HG03439 (cell line): ENCODE measurements at regions not wholly inside any gene's neighbourhood (a gene's known extent, or its start where the extent isn't known, plus 50 kb on each side); places are given as distances from the start of the nearest gene placed in this dataset.
"Not testable (repeated sequence)": the region's sequence is repeated elsewhere in the genome, so short reads cannot be mapped to it uniquely, and the experiment has no call there.

Experiments used
- ATAC-seq: cut with Tn5 transposase; IDR thresholded peaks from one replicate; pipeline ENCODE4 v1.9.1; 2021; ENCODE audit warnings: mild to moderate bottlenecking, moderate library complexity; ENCODE audit not compliant: unreplicated experiment

GRCh38 chr5:163115011-163115410 is 322.4 kb upstream of the CCNG1 start:
- no peak for ATAC-seq

- ATAC-seq, result not testable (repeated sequence)
Observed at GRCh38 chr5:163116618-163117017, 320.8 kb upstream of the CCNG1 start.

GRCh38 chr5:163134061-163134460 is 303.3 kb upstream of the CCNG1 start:
- ATAC-seq, result no peak

GRCh38 chr5:163135849-163136248 is 301.5 kb upstream of the CCNG1 start:
- no peak for ATAC-seq

GRCh38 chr5:163161512-163161911 is 275.9 kb upstream of the CCNG1 start:
- ATAC-seq, result no peak

GRCh38 chr5:163162645-163163044 is 274.8 kb upstream of the CCNG1 start:
- no peak for ATAC-seq

GRCh38 chr5:163163858-163164257 is 273.5 kb upstream of the CCNG1 start:
- ATAC-seq, result no peak

GRCh38 chr5:163165277-163165676 is 272.1 kb upstream of the CCNG1 start:
- ATAC-seq, result no peak

- not testable (repeated sequence) for ATAC-seq
Observed at GRCh38 chr5:163170161-163170560, 267.2 kb upstream of the CCNG1 start.

GRCh38 chr5:163172540-163173338 is 264.7 kb upstream of the CCNG1 start:
- no peak for ATAC-seq

GRCh38 chr5:163177971-163178370 is 259.4 kb upstream of the CCNG1 start:
- no peak for ATAC-seq

GRCh38 chr5:163185315-163185714 is 252.1 kb upstream of the CCNG1 start:
- no peak for ATAC-seq

- ATAC-seq, result no peak
Observed at GRCh38 chr5:163189023-163189553, 248.3 kb upstream of the CCNG1 start.

- ATAC-seq, result no peak
Observed at GRCh38 chr5:163190283-163190682, 247.1 kb upstream of the CCNG1 start.

GRCh38 chr5:163190784-163191183 is 246.6 kb upstream of the CCNG1 start:
- ATAC-seq, result no peak

GRCh38 chr5:163193886-163194285 is 243.5 kb upstream of the CCNG1 start:
- no peak for ATAC-seq

- ATAC-seq, result no peak
Observed at GRCh38 chr5:163205645-163206044, 231.8 kb upstream of the CCNG1 start.

GRCh38 chr5:163221581-163221980 is 215.8 kb upstream of the CCNG1 start:
- ATAC-seq, result no peak

- no peak for ATAC-seq
Observed at GRCh38 chr5:163222982-163223381, 214.4 kb upstream of the CCNG1 start.

- no peak for ATAC-seq
Observed at GRCh38 chr5:163244445-163244987, 192.9 kb upstream of the CCNG1 start.

- ATAC-seq, result no peak
Observed at GRCh38 chr5:163245584-163245983, 191.8 kb upstream of the CCNG1 start.

GRCh38 chr5:163248333-163248732 is 189.1 kb upstream of the CCNG1 start:
- no peak for ATAC-seq
